ENCODE measurements at regions not wholly inside any gene's neighbourhood (a gene's known extent, or its start where the extent isn't known, plus 50 kb on each side); places are given as distances from the start of the nearest gene placed in this dataset.
"Not testable (repeated sequence)": the region's sequence is repeated elsewhere in the genome, so short reads cannot be mapped to it uniquely, and the experiment has no call there.

GRCh38 chr15:69767191-69767590 lies 314.6 kb downstream of the RPLP1 start:
- no peak for TF ChIP-seq CTCF (IDR thresholded peaks at IDR 0.05; ENCODE audit: insufficient read depth, low read depth, low read length, missing control alignments)
- DNase-seq (ENCODE audit: low read depth), result no peak
- H3K4me3 ChIP-seq (ENCODE audit: low read depth, low read length), result no peak overlapping the region

- H3K4me3 ChIP-seq (ENCODE audit: low read depth, low read length); DNase-seq (ENCODE audit: low read depth): not testable (repeated sequence)
Measured at GRCh38 chr15:69769336-69769735, 316.7 kb downstream of the RPLP1 start.

- DNase-seq (ENCODE audit: low read depth); H3K4me3 ChIP-seq (ENCODE audit: low read depth, low read length): not testable (repeated sequence)
Measured at GRCh38 chr15:69774258-69774657, 321.6 kb downstream of the RPLP1 start.

GRCh38 chr15:69774711-69775110 lies 322.1 kb downstream of the RPLP1 start:
- not testable (repeated sequence) for DNase-seq (ENCODE audit: low read depth); H3K4me3 ChIP-seq (ENCODE audit: low read depth, low read length)

GRCh38 chr15:69777356-69777755 lies 320.4 kb downstream of the TLE3 start:
- H3K4me3 ChIP-seq (ENCODE audit: low read depth, low read length), result no peak overlapping the region
- no peak for TF ChIP-seq CTCF (IDR thresholded peaks at IDR 0.05; ENCODE audit: insufficient read depth, low read depth, low read length, missing control alignments)
- DNase-seq (ENCODE audit: low read depth), result no peak

- DNase-seq (ENCODE audit: low read depth), result no peak
- no peak overlapping the region for H3K4me3 ChIP-seq (ENCODE audit: low read depth, low read length)
- TF ChIP-seq CTCF (IDR thresholded peaks at IDR 0.05; ENCODE audit: insufficient read depth, low read depth, low read length, missing control alignments), result no peak
Measured at GRCh38 chr15:69780374-69780773, 317.3 kb downstream of the TLE3 start.

- no peak overlapping the region for H3K4me3 ChIP-seq (ENCODE audit: low read depth, low read length)
- TF ChIP-seq CTCF (IDR thresholded peaks at IDR 0.05; ENCODE audit: insufficient read depth, low read depth, low read length, missing control alignments), result no peak
- no peak for DNase-seq (ENCODE audit: low read depth)
Measured at GRCh38 chr15:69780981-69781380, 316.7 kb downstream of the TLE3 start.

GRCh38 chr15:69781411-69782125 lies 316.1 kb downstream of the TLE3 start:
- no peak for TF ChIP-seq CTCF (IDR thresholded peaks at IDR 0.05; ENCODE audit: insufficient read depth, low read depth, low read length, missing control alignments)
- DNase-seq (ENCODE audit: low read depth), result no peak
- no peak overlapping the region for H3K4me3 ChIP-seq (ENCODE audit: low read depth, low read length)

Measured in GM12865 (cell line).